ENCODE measurements at regions not wholly inside any gene's neighbourhood (a gene's known extent, or its start where the extent isn't known, plus 50 kb on each side); places are given as distances from the start of the nearest gene placed in this dataset.

- TF ChIP-seq CTCF (IDR thresholded peaks at IDR 0.05) (no peak), ESRRA (CRISPR knock-in tag; IDR thresholded peaks at IDR 0.05; ENCODE audit: borderline replicate concordance) (no peak), CREB1 (CRISPR knock-in tag; IDR thresholded peaks at IDR 0.05) (no peak), KAT7 (CRISPR knock-in tag; IDR thresholded peaks at IDR 0.05; ENCODE audit: borderline replicate concordance) (no peak), MYBL2 (CRISPR knock-in tag; IDR thresholded peaks at IDR 0.05) (no peak), NR1H2 (CRISPR knock-in tag; IDR thresholded peaks at IDR 0.05) (no peak), MAX (CRISPR knock-in tag; IDR thresholded peaks at IDR 0.05) (no peak), FOXK1 (CRISPR knock-in tag; IDR thresholded peaks at IDR 0.05) (no peak), ZNF219 (CRISPR knock-in tag; IDR thresholded peaks at IDR 0.05; ENCODE audit: borderline replicate concordance) (no peak)
These were observed 1478.9 kb downstream of the RPA4 start for GRCh38 chrX:98362630-98363029.
